ENCODE measurements at regions not wholly inside any gene's neighbourhood (a gene's known extent, or its start where the extent isn't known, plus 50 kb on each side); places are given as distances from the start of the nearest gene placed in this dataset.

GRCh38 chr16:9297437-9298113 lies 206.1 kb downstream of the HAPSTR1 start:
- ATAC-seq, result no peak
- no peak for TF ChIP-seq ZNF565 (CRISPR knock-in tag; conservative IDR thresholded peaks at IDR 0.05; ENCODE audit: low read depth)
- TF ChIP-seq ARNTL (CRISPR knock-in tag; IDR thresholded peaks at IDR 0.05; ENCODE audit: borderline replicate concordance, low read depth), result no peak
- TF ChIP-seq ZFP3 (CRISPR knock-in tag; IDR thresholded peaks at IDR 0.05), result no peak
- no peak for TF ChIP-seq OSR1 (CRISPR knock-in tag; IDR thresholded peaks at IDR 0.05)
- no peak for TF ChIP-seq PPARA (CRISPR knock-in tag; IDR thresholded peaks at IDR 0.05; ENCODE audit: borderline replicate concordance)
- TF ChIP-seq ESRRG (CRISPR knock-in tag; IDR thresholded peaks at IDR 0.05), result no peak
- no peak for TF ChIP-seq TCF4 (CRISPR knock-in tag; IDR thresholded peaks at IDR 0.05; ENCODE audit: borderline replicate concordance)
- TF ChIP-seq CSRNP3 (CRISPR knock-in tag; IDR thresholded peaks at IDR 0.05), result no peak
- TF ChIP-seq ZFP30 (CRISPR knock-in tag; IDR thresholded peaks at IDR 0.05), result no peak
- TF ChIP-seq ISL1 (CRISPR knock-in tag; IDR thresholded peaks at IDR 0.05), result no peak
- TF ChIP-seq CREB5 (CRISPR knock-in tag; IDR thresholded peaks at IDR 0.05; ENCODE audit: low read depth), result no peak

DNA sequence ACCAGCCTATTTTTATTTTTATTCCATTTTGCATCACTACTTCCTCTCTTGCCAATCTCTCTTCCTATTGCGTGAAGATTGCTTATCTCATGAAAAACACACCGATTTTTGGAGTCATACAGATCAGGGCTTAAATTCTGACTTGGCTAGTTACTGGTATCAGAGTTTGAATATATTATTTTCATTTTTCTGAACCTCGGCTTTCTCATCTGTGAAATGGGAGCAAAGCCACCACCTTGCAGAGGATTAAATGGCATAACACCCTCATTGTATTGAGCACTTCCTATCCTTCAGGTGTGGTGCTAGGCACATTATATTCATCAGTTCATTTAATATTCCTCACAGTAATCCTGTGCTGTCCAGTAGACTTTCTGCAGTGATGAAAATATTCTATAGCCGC lies 208.8 kb downstream of the HAPSTR1 start:
- TF ChIP-seq CSDC2 (CRISPR knock-in tag; IDR thresholded peaks at IDR 0.05), result no peak
- no peak for TF ChIP-seq RARB (CRISPR knock-in tag; IDR thresholded peaks at IDR 0.05)
- TF ChIP-seq CREB5 (CRISPR knock-in tag; IDR thresholded peaks at IDR 0.05; ENCODE audit: low read depth), result no peak
- no peak for TF ChIP-seq ISL1 (CRISPR knock-in tag; IDR thresholded peaks at IDR 0.05)
- TF ChIP-seq TCF4 (CRISPR knock-in tag; IDR thresholded peaks at IDR 0.05; ENCODE audit: borderline replicate concordance), result no peak
- TF ChIP-seq GLIS3 (CRISPR knock-in tag; IDR thresholded peaks at IDR 0.05), result no peak
- TF ChIP-seq ESRRG (CRISPR knock-in tag; IDR thresholded peaks at IDR 0.05), result no peak
- no peak for TF ChIP-seq TOX (CRISPR knock-in tag; IDR thresholded peaks at IDR 0.05; ENCODE audit: borderline replicate concordance)
- no peak for TF ChIP-seq BACH2 (CRISPR knock-in tag; IDR thresholded peaks at IDR 0.05; ENCODE audit: borderline replicate concordance)
- ATAC-seq, result no peak

DNA sequence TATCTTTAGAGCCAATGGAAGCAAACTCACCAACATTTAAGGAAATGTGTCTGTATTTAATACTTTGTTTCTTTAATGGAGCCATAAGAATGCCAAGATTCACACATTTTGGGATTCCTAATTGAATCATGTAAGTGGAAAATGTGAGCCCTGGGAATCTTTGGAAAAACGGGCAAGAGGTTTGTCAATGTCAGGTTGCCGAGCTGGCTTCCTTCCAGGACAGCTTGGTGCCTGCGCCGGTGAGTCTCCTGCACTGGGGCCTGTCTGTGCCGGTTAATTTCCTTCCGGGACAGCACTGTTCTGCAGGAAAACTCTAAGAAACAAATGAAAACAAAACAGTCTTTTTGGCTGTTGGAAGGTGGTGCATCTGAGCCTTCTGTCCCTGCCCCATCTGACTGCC lies 210.6 kb downstream of the HAPSTR1 start:
- ATAC-seq, result no peak

More for the DNA sequence above, 210.6 kb downstream of the HAPSTR1 start:
- TF ChIP-seq, protein P1, sequence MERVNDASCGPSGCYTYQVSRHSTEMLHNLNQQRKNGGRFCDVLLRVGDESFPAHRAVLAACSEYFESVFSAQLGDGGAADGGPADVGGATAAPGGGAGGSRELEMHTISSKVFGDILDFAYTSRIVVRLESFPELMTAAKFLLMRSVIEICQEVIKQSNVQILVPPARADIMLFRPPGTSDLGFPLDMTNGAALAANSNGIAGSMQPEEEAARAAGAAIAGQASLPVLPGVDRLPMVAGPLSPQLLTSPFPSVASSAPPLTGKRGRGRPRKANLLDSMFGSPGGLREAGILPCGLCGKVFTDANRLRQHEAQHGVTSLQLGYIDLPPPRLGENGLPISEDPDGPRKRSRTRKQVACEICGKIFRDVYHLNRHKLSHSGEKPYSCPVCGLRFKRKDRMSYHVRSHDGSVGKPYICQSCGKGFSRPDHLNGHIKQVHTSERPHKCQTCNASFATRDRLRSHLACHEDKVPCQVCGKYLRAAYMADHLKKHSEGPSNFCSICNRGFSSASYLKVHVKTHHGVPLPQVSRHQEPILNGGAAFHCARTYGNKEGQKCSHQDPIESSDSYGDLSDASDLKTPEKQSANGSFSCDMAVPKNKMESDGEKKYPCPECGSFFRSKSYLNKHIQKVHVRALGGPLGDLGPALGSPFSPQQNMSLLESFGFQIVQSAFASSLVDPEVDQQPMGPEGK (CRISPR knock-in tag; IDR thresholded peaks at IDR 0.05; ENCODE audit: borderline replicate concordance), result no peak
- TF ChIP-seq GLIS3 (CRISPR knock-in tag; IDR thresholded peaks at IDR 0.05), result no peak
- TF ChIP-seq TOX (CRISPR knock-in tag; IDR thresholded peaks at IDR 0.05; ENCODE audit: borderline replicate concordance), result no peak
- no peak for TF ChIP-seq ZFP30 (CRISPR knock-in tag; IDR thresholded peaks at IDR 0.05)
- TF ChIP-seq ARNTL (CRISPR knock-in tag; IDR thresholded peaks at IDR 0.05; ENCODE audit: borderline replicate concordance, low read depth), result no peak
- TF ChIP-seq TCF4 (CRISPR knock-in tag; IDR thresholded peaks at IDR 0.05; ENCODE audit: borderline replicate concordance), result no peak
- TF ChIP-seq ISL1 (CRISPR knock-in tag; IDR thresholded peaks at IDR 0.05), result no peak
- TF ChIP-seq CSRNP3 (CRISPR knock-in tag; IDR thresholded peaks at IDR 0.05), result no peak
- TF ChIP-seq ZC3H10 (CRISPR knock-in tag; IDR thresholded peaks at IDR 0.05), result no peak
- no peak for TF ChIP-seq ZFP3 (CRISPR knock-in tag; IDR thresholded peaks at IDR 0.05)
- TF ChIP-seq ZNF70 (CRISPR knock-in tag; IDR thresholded peaks at IDR 0.05), result no peak
- no peak for TF ChIP-seq CSDC2 (CRISPR knock-in tag; IDR thresholded peaks at IDR 0.05)

Data from SK-N-SH treated with all-trans-retinoic acid at 6 μM for 48 hours (cell line).